Psoas muscle (tissue), 7 donors: ENCODE measurements at regions not wholly inside any gene's neighbourhood (a gene's known extent, or its start where the extent isn't known, plus 50 kb on each side); places are given as distances from the start of the nearest gene placed in this dataset.

ENCODE experiments used
- ATAC-seq, 4 donors: fragments of 200-7000 bp; cut with Tn5 transposase; one replicate each; pipeline ENCODE4 v1.9.1; 2020; ENCODE audit warnings: moderate library complexity in 3 of 4, mild to moderate bottlenecking in 2 of 4
- DNase-seq, 2 donors: peaks; one replicate each; pipeline ENCODE4 v3.0.0-alpha.2; 2020
- H3K27ac ChIP-seq: fragments of 200-600 bp; one replicate; pipeline ENCODE4 v1.8.0; 2022
- H3K27me3 ChIP-seq, 3 donors: fragments of 200-600 bp in 1 of 3; one replicate each; pipeline versions ENCODE4 v1.6.1 to v1.8.0; 2013 to 2022; ENCODE audit warnings: low read length in 2 of 3, mild to moderate bottlenecking in 2 of 3, moderate library complexity in 1 of 3; ENCODE audit not compliant: insufficient read depth in 3 of 3
- H3K36me3 ChIP-seq, 2 donors: fragments of 200-600 bp in 1 of 2; one replicate each; pipeline versions ENCODE4 v1.6.1 to v1.8.0; 2013 to 2022; ENCODE audit warnings: low read depth in 1 of 2, mild to moderate bottlenecking in 1 of 2, moderate library complexity in 1 of 2; ENCODE audit not compliant: insufficient read depth in 1 of 2
- H3K4me1 ChIP-seq: fragments of 200-600 bp; one replicate; pipeline ENCODE4 v1.8.0; 2022
- H3K4me3 ChIP-seq: fragments of 200-600 bp; one replicate; pipeline ENCODE4 v1.8.0; 2022; ENCODE audit warnings: mild to moderate bottlenecking
- H3K9me3 ChIP-seq: fragments of 200-600 bp; one replicate; pipeline ENCODE4 v1.8.0; 2022
- CTCF ChIP-seq: fragments of 200-600 bp; IDR thresholded peaks from one replicate; pipeline ENCODE4 v1.8.0; 2022; ENCODE audit warnings: antibody characterized with exemption
- WGBS, 3 donors: extraction: QIAGEN DNeasy Blood & Tissue Kit; methylation state at CpG; one replicate each; pipeline versions ENCODE4 v1.1.6 to v1.1.7; 2013; 5-methylcytosine and 5-hydroxymethylcytosine counted together
- intact Hi-C, 2 donors: fragments of 100-400 bp; cut with DNase I; formaldehyde crosslinking; loops; one replicate each; pipeline versions ENCODE4 v1.11.0 to v1.14.2; 2022
- donor health status: healthy with polysubstance abuse.
- donor health status: DM: no; HTN: no; CAD: no; lungs with moderate emphysema.
- donor health status: Bipolar disorder and iron deficiency.
- donor health status: healthy.
- donor health status: DM: yes; HTN: yes; CAD: no.
- donor health status: DM: no; HTN: no; CAD: no.
- donor health status: DM: yes; HTN: yes; CAD: no.

GRCh38 chr9:115712981-115713380, 440.6 kb upstream of the PAPPA start:
- no peaks in the 10 kb centered on the region for H3K27me3 ChIP-seq
- ATAC-seq (no peak), DNase-seq (no peak)
- TF ChIP-seq CTCF, result no peak
- H3K4me1 ChIP-seq, result no peaks in the 10 kb centered on the region
- intact Hi-C loops, result no loop called here
- H3K36me3 ChIP-seq, result no peaks in the 10 kb centered on the region
- H3K27ac ChIP-seq, result no peak overlapping the region
- 88 to 95% (median 95%) methylated on average over 2 of the region's 2 CpGs for WGBS, 3 donors
- no peak overlapping the region for H3K4me3 ChIP-seq
- H3K9me3 ChIP-seq, result no peaks in the 10 kb centered on the region

GRCh38 chr9:115715666-115716065, 437.9 kb upstream of the PAPPA start:
- Histone ChIP-seq H3K9me3 (no peaks in the 10 kb centered on the region), H3K36me3 (no peaks in the 10 kb centered on the region), H3K4me3 (no peak overlapping the region), H3K27me3 (no peaks in the 10 kb centered on the region), H3K4me1 (no peaks in the 10 kb centered on the region), H3K27ac (no peak overlapping the region)
- no peak for TF ChIP-seq CTCF
- ATAC-seq (no peak), DNase-seq (no peak)
- intact Hi-C loops, result no loop called here
- WGBS, 3 donors, result 52 to 62% (median 54%) methylated on average over 2 of the region's 2 CpGs

GRCh38 chr9:115717298-115717697, 436.3 kb upstream of the PAPPA start:
- no peaks in the 10 kb centered on the region for H3K36me3 ChIP-seq
- H3K4me1 ChIP-seq, result no peaks in the 10 kb centered on the region
- H3K27me3 ChIP-seq, result no peaks in the 10 kb centered on the region
- no peak for TF ChIP-seq CTCF
- no peak overlapping the region for H3K27ac ChIP-seq
- intact Hi-C loops, result no loop called here
- ATAC-seq (no peak), DNase-seq (no peak)
- no peak overlapping the region for H3K4me3 ChIP-seq
- H3K9me3 ChIP-seq, result no peaks in the 10 kb centered on the region

GRCh38 chr9:115717711-115718173, 435.8 kb upstream of the PAPPA start:
- DNase-seq (no peak), ATAC-seq (no peak)
- Histone ChIP-seq H3K27ac (no peak overlapping the region), H3K4me1 (no peaks in the 10 kb centered on the region), H3K27me3 (no peaks in the 10 kb centered on the region), H3K9me3 (no peaks in the 10 kb centered on the region), H3K4me3 (no peak overlapping the region), H3K36me3 (no peaks in the 10 kb centered on the region)
- TF ChIP-seq CTCF, result no peak
- intact Hi-C loops, result no loop called here
- 23 to 36% (median 29%) methylated on average over 1 of the region's 1 CpG for WGBS, 3 donors

DNA sequence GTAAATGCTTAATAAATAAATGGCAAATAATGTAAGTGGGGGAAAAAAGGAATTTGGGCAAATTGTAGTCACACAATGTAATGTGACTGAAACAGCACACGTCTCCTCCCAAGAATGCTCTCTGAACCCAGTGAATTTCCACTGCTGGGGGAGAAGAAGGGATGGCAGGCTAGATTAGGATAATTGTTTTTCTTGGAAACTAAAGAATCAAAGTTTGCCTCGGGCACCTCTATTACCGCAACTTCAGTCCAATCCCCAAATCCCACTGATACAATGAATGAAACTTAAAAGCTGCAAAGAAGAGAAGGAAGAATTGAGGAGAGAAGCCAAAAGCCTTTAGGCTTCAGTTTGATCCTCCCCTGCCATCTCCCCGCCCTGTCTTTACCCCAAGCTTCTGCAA, 423.2 kb upstream of the PAPPA start:
- DNase-seq, result no peak
- H3K36me3 ChIP-seq, result no peaks in the 10 kb centered on the region
- H3K27ac ChIP-seq, result no peak overlapping the region
- H3K4me1 ChIP-seq, result no peaks in the 10 kb centered on the region
- H3K9me3 ChIP-seq, result peaks cover 11% of the 10 kb centered on the region
- intact Hi-C loops, result no loop called here
- H3K27me3 ChIP-seq, result no peaks in the 10 kb centered on the region
- no peak overlapping the region for H3K4me3 ChIP-seq
- no peak for TF ChIP-seq CTCF
- no peak for ATAC-seq
- 74 to 81% (median 74%) methylated on average over 4 of the region's 4 CpGs for WGBS, 3 donors
